OCI-LY3 (cell line): ENCODE measurements at regions not wholly inside any gene's neighbourhood (a gene's known extent, or its start where the extent isn't known, plus 50 kb on each side); places are given as distances from the start of the nearest gene placed in this dataset.

Experiments
- H2AFZ ChIP-seq: fragments of 200-600, 300-600 bp; shearing (Covaris generic); 2 replicates; pipeline ENCODE4 v1.6.0; 2014; ENCODE audit warnings: antibody characterized with exemption, low read depth, low read length
- H3K27ac ChIP-seq: fragments of 200-600, 300-600 bp; sonication (generic); 2 replicates; pipeline ENCODE4 v1.5.1; 2014; ENCODE audit warnings: mild to moderate bottlenecking, low read length, moderate library complexity, mixed read lengths
- H3K27me3 ChIP-seq: fragments of 200-600, 300-600 bp; sonication (generic); 2 replicates; pipeline ENCODE4 v1.6.1; 2014; ENCODE audit warnings: low read depth, low read length, mixed read lengths
- H3K36me3 ChIP-seq: fragments of 200-600, 300-600 bp; sonication (generic); replicated peaks from 2 replicates; pipeline ENCODE3; 2014; ENCODE audit warnings: low read depth, low read length, mixed read lengths
- H3K4me1 ChIP-seq: fragments of 300-600, 200-600 bp; sonication (generic); 2 replicates; pipeline ENCODE4 v1.6.1; 2014; ENCODE audit warnings: low read length, mixed read lengths
- H3K4me2 ChIP-seq: fragments of 200-600, 300-600 bp; sonication (generic); 2 replicates; pipeline ENCODE4 v1.6.1; 2014; ENCODE audit warnings: low read length, mixed read lengths
- H3K4me3 ChIP-seq: fragments of 300-600, 200-600 bp; sonication (generic); 2 replicates; pipeline ENCODE4 v1.5.1; 2014; ENCODE audit warnings: antibody characterized with exemption, mild to moderate bottlenecking, low read length, moderate library complexity
- H3K79me2 ChIP-seq: fragments of 300-600, 200-600 bp; shearing (Covaris generic); 2 replicates; pipeline ENCODE4 v1.6.1; 2014; ENCODE audit warnings: mild to moderate bottlenecking, low read length, mixed read lengths
- H3K9ac ChIP-seq: fragments of 300-600, 200-600 bp; shearing (Covaris generic); 2 replicates; pipeline ENCODE4 v1.6.0; 2014; ENCODE audit warnings: mild to moderate bottlenecking, low read length, moderate library complexity
- H3K9me3 ChIP-seq: fragments of 200-600, 300-600 bp; shearing (Covaris generic); 2 replicates; pipeline ENCODE4 v1.6.1; 2014; ENCODE audit warnings: low read length, mixed read lengths; ENCODE audit not compliant: insufficient read depth
- H4K20me1 ChIP-seq: fragments of 200-600, 300-600 bp; sonication (generic); 2 replicates; pipeline ENCODE4 v1.6.1; 2016; ENCODE audit warnings: low read length, mixed read lengths; ENCODE audit not compliant: insufficient read depth
- CTCF ChIP-seq: fragments of 200-600, 300-600 bp; sonication (generic); IDR thresholded peaks from 2 replicates; pipeline ENCODE4 v1.5.1; 2014; ENCODE audit warnings: antibody characterized with exemption, low read length, low read depth
- EZH2phosphoT487 ChIP-seq: fragments of 200-600 bp; shearing (Covaris generic); IDR thresholded peaks from 2 replicates; pipeline ENCODE4 v1.6.1; 2018; ENCODE audit warnings: antibody characterized with exemption, mixed run types, low read depth

- no peak overlapping the region for H3K4me3 ChIP-seq
- H3K27ac ChIP-seq, result no peak overlapping the region
- no peak overlapping the region for H3K4me2 ChIP-seq
- H3K9me3 ChIP-seq, result no peaks in the 10 kb centered on the region
- H3K27me3 ChIP-seq, result peaks cover 45% of the 10 kb centered on the region
- no peak overlapping the region for H2AFZ ChIP-seq
- no peaks in the 10 kb centered on the region for H3K4me1 ChIP-seq
- H3K36me3 ChIP-seq, result no peaks in the 10 kb centered on the region
- TF ChIP-seq CTCF (no peak), EZH2phosphoT487 (no peak)
- H4K20me1 ChIP-seq, result no peaks in the 10 kb centered on the region
- H3K9ac ChIP-seq, result no peak overlapping the region
- no peaks in the 10 kb centered on the region for H3K79me2 ChIP-seq
Observed at GRCh38 chr3:14289590-14290461, 111.2 kb downstream of the LSM3 start.

- no peak for TF ChIP-seq EZH2phosphoT487
- TF ChIP-seq CTCF, result no peak
- Histone ChIP-seq H3K79me2 (no peaks in the 10 kb centered on the region), H3K27ac (no peak overlapping the region), H3K4me3 (no peak overlapping the region), H4K20me1 (no peaks in the 10 kb centered on the region), H3K9me3 (no peaks in the 10 kb centered on the region), H3K27me3 (peaks cover 45% of the 10 kb centered on the region), H3K4me1 (no peaks in the 10 kb centered on the region), H3K36me3 (no peaks in the 10 kb centered on the region), H3K4me2 (no peak overlapping the region), H2AFZ (no peak overlapping the region), H3K9ac (no peak overlapping the region)
Observed at GRCh38 chr3:14290631-14291385, 111.6 kb upstream of the SLC6A6 start.

- no peak overlapping the region for H3K4me3 ChIP-seq
- H3K4me1 ChIP-seq, result peaks cover 5% of the 10 kb centered on the region
- no peaks in the 10 kb centered on the region for H3K36me3 ChIP-seq
- H2AFZ ChIP-seq, result no peak overlapping the region
- no peaks in the 10 kb centered on the region for H3K79me2 ChIP-seq
- no peak overlapping the region for H3K27ac ChIP-seq
- no peak overlapping the region for H3K9ac ChIP-seq
- peaks cover 26% of the 10 kb centered on the region for H3K27me3 ChIP-seq
- TF ChIP-seq EZH2phosphoT487 (no peak), CTCF (no peak)
- H4K20me1 ChIP-seq, result no peaks in the 10 kb centered on the region
- no peaks in the 10 kb centered on the region for H3K9me3 ChIP-seq
- no peak overlapping the region for H3K4me2 ChIP-seq
Observed at GRCh38 chr3:14295037-14295436, 107.4 kb upstream of the SLC6A6 start.

- H3K36me3 ChIP-seq, result no peaks in the 10 kb centered on the region
- no peaks in the 10 kb centered on the region for H4K20me1 ChIP-seq
- H3K79me2 ChIP-seq, result no peaks in the 10 kb centered on the region
- H3K4me3 ChIP-seq, result no peak overlapping the region
- TF ChIP-seq EZH2phosphoT487 (no peak), CTCF (no peak)
- no peak overlapping the region for H3K27ac ChIP-seq
- H3K4me2 ChIP-seq, result no peak overlapping the region
- H3K9me3 ChIP-seq, result no peaks in the 10 kb centered on the region
- H2AFZ ChIP-seq, result no peak overlapping the region
- H3K4me1 ChIP-seq, result peaks cover 8% of the 10 kb centered on the region
- H3K9ac ChIP-seq, result no peak overlapping the region
- H3K27me3 ChIP-seq, result peaks cover 18% of the 10 kb centered on the region
Observed at GRCh38 chr3:14295801-14296200, 106.6 kb upstream of the SLC6A6 start.
